K562 (cell line): ENCODE measurements at regions not wholly inside any gene's neighbourhood (a gene's known extent, or its start where the extent isn't known, plus 50 kb on each side); places are given as distances from the start of the nearest gene placed in this dataset.

ENCODE experiments used
- CBX3 ChIP-seq, 2 experiments: IDR thresholded peaks; 1 replicate in 1 of 2; 2 replicates in 1 of 2; pipeline ENCODE4 v1.6.1; 2012; ENCODE audit warnings: inconsistent platforms in 2 of 2, low read length in 2 of 2, borderline replicate concordance in 1 of 2, control low read depth in 1 of 2
- CUX1 ChIP-seq: fragments of 200-800 bp; sonication (Bioruptor generic); IDR thresholded peaks from 2 replicates; pipeline ENCODE4 v1.6.1; 2016; ENCODE audit warnings: missing genetic modification characterization, missing compliant biosample characterization
- EZH2 ChIP-seq: IDR thresholded peaks from 2 replicates; pipeline ENCODE4 v1.6.1; 2012; ENCODE audit warnings: low read depth, mild to moderate bottlenecking, inconsistent platforms, low read length, borderline replicate concordance
- HDAC3 ChIP-seq: fragments of 450-650 bp; IDR thresholded peaks from 2 replicates; pipeline ENCODE4 v1.6.1; 2018; ENCODE audit warnings: borderline replicate concordance, mild to moderate bottlenecking, moderate library complexity; ENCODE audit not compliant: partially characterized antibody
- KLF1 ChIP-seq: fragments of 450-650 bp; IDR thresholded peaks from 2 replicates; pipeline ENCODE4 v1.6.1; 2016; ENCODE audit warnings: missing genetic modification characterization, missing compliant biosample characterization
- NR3C1 ChIP-seq: sonication (generic); formaldehyde crosslinking; IDR thresholded peaks from 2 replicates; pipeline ENCODE4 v1.8.1; 2022; ENCODE audit warnings: missing genetic modification reagents
- POLR2AphosphoS5 ChIP-seq: IDR thresholded peaks from 2 replicates; pipeline ENCODE4 v1.6.1; 2011; ENCODE audit warnings: mild to moderate bottlenecking, low read depth, low read length, moderate library complexity; ENCODE audit not compliant: control insufficient read depth, insufficient read depth
- STAT6 ChIP-seq: sonication (generic); formaldehyde crosslinking; IDR thresholded peaks from 2 replicates; pipeline ENCODE4 v1.8.1; 2023; ENCODE audit warnings: mild to moderate bottlenecking, missing genetic modification reagents
- U2AF1 ChIP-seq: fragments of 200-400 bp; formaldehyde crosslinking; optimal IDR thresholded peaks from 2 replicates; pipeline ENCODE3; 2017; ENCODE audit warnings: mild to moderate bottlenecking, low read depth, low read length, moderate library complexity
- ZNF124 ChIP-seq: sonication (generic); formaldehyde crosslinking; IDR thresholded peaks from 2 replicates; pipeline ENCODE4 v1.8.1; 2022; ENCODE audit warnings: missing genetic modification reagents
- TF ChIP-seq, protein P1 (sequence below), 3 experiments: IDR thresholded peaks in 2 of 3; conservative IDR thresholded peaks in 1 of 3; 2 replicates each; pipeline ENCODE4 v1.5.1; 2011 to 2012; ENCODE audit warnings: low read length in 3 of 3, mild to moderate bottlenecking in 3 of 3, control low read depth in 2 of 3, improper control_type of control experiment in 1 of 3, inconsistent platforms in 1 of 3, low read depth in 1 of 3, mixed read lengths in 1 of 3, moderate library complexity in 1 of 3; ENCODE audit not compliant: insufficient read depth in 2 of 3
- TF ChIP-seq, protein P2 (sequence below), 2 experiments: fragments of 450-650 bp; formaldehyde crosslinking in 1 of 2; IDR thresholded peaks; 2 replicates each; pipeline versions ENCODE4 v1.4.0 to v1.6.1; 2014 to 2020; ENCODE audit warnings: mild to moderate bottlenecking in 2 of 2, borderline replicate concordance in 1 of 2, low read depth in 1 of 2

- TF ChIP-seq, protein P1, sequence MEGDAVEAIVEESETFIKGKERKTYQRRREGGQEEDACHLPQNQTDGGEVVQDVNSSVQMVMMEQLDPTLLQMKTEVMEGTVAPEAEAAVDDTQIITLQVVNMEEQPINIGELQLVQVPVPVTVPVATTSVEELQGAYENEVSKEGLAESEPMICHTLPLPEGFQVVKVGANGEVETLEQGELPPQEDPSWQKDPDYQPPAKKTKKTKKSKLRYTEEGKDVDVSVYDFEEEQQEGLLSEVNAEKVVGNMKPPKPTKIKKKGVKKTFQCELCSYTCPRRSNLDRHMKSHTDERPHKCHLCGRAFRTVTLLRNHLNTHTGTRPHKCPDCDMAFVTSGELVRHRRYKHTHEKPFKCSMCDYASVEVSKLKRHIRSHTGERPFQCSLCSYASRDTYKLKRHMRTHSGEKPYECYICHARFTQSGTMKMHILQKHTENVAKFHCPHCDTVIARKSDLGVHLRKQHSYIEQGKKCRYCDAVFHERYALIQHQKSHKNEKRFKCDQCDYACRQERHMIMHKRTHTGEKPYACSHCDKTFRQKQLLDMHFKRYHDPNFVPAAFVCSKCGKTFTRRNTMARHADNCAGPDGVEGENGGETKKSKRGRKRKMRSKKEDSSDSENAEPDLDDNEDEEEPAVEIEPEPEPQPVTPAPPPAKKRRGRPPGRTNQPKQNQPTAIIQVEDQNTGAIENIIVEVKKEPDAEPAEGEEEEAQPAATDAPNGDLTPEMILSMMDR (IDR thresholded peaks at IDR 0.05 in 2 of 3, conservative IDR thresholded peaks at IDR 0.05 in 1 of 3; ENCODE audit: insufficient read depth in 2 of 3, low read depth in 1 of 3, low read length in 3 of 3), result no peak
- no peak for TF ChIP-seq NR3C1 (CRISPR knock-in tag)
- TF ChIP-seq CBX3 (IDR thresholded peaks at IDR 0.05; ENCODE audit: borderline replicate concordance in 1 of 2, low read length in 2 of 2), result no peak
- TF ChIP-seq EZH2, result no peak
- TF ChIP-seq, protein P2, sequence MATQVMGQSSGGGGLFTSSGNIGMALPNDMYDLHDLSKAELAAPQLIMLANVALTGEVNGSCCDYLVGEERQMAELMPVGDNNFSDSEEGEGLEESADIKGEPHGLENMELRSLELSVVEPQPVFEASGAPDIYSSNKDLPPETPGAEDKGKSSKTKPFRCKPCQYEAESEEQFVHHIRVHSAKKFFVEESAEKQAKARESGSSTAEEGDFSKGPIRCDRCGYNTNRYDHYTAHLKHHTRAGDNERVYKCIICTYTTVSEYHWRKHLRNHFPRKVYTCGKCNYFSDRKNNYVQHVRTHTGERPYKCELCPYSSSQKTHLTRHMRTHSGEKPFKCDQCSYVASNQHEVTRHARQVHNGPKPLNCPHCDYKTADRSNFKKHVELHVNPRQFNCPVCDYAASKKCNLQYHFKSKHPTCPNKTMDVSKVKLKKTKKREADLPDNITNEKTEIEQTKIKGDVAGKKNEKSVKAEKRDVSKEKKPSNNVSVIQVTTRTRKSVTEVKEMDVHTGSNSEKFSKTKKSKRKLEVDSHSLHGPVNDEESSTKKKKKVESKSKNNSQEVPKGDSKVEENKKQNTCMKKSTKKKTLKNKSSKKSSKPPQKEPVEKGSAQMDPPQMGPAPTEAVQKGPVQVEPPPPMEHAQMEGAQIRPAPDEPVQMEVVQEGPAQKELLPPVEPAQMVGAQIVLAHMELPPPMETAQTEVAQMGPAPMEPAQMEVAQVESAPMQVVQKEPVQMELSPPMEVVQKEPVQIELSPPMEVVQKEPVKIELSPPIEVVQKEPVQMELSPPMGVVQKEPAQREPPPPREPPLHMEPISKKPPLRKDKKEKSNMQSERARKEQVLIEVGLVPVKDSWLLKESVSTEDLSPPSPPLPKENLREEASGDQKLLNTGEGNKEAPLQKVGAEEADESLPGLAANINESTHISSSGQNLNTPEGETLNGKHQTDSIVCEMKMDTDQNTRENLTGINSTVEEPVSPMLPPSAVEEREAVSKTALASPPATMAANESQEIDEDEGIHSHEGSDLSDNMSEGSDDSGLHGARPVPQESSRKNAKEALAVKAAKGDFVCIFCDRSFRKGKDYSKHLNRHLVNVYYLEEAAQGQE (IDR thresholded peaks at IDR 0.05; ENCODE audit: borderline replicate concordance), result no peak
- TF ChIP-seq, protein P2 (CRISPR knock-in tag; IDR thresholded peaks at IDR 0.05; ENCODE audit: low read depth), result no peak
- no peak for TF ChIP-seq CUX1 (CRISPR knock-in tag)
- TF ChIP-seq U2AF1, result no peak
- TF ChIP-seq KLF1, result no peak
- no peak for TF ChIP-seq ZNF124 (CRISPR knock-in tag)
- TF ChIP-seq HDAC3, result no peak
- no peak for TF ChIP-seq POLR2AphosphoS5
- TF ChIP-seq STAT6, result no peak
Measured at GRCh38 chr7:135855846-135856245, 107.2 kb upstream of the FAM180A start.
